Heart right ventricle (tissue), 16 donors: ENCODE measurements at regions not wholly inside any gene's neighbourhood (a gene's known extent, or its start where the extent isn't known, plus 50 kb on each side); places are given as distances from the start of the nearest gene placed in this dataset.
"Not testable (repeated sequence)": the region's sequence is repeated elsewhere in the genome, so short reads cannot be mapped to it uniquely, and the experiment has no call there.

Source experiments
- ATAC-seq, 8 donors: fragments of 200-7000 bp; cut with Tn5 transposase; one replicate each; pipeline ENCODE4 v1.9.1; 2020; ENCODE audit warnings: mild to moderate bottlenecking in 8 of 8, moderate library complexity in 8 of 8, moderate number of reproducible peaks in 1 of 8
- DNase-seq, 2 donors: peaks; one replicate each; pipeline ENCODE4 v3.0.0-alpha.2; 2020
- H3K27ac ChIP-seq, 10 donors: fragments of 200-600 bp; sonication (generic) in 2 of 10; one replicate each; pipeline versions ENCODE4 v1.5.0 to v1.8.0; 2020 to 2022; ENCODE audit warnings: mild to moderate bottlenecking in 3 of 10
- H3K27me3 ChIP-seq, 7 donors: fragments of 200-600 bp; one replicate each; pipeline ENCODE4 v1.8.0; 2021 to 2022; ENCODE audit warnings: mild to moderate bottlenecking in 2 of 7
- H3K36me3 ChIP-seq, 9 donors: fragments of 200-600 bp; sonication (generic) in 1 of 9; one replicate each; pipeline versions ENCODE4 v1.5.0 to v1.8.0; 2020 to 2022; ENCODE audit warnings: mild to moderate bottlenecking in 2 of 9
- H3K4me1 ChIP-seq, 9 donors: fragments of 200-600 bp; sonication (generic) in 1 of 9; one replicate each; pipeline versions ENCODE4 v1.5.0 to v1.8.0; 2020 to 2022; ENCODE audit warnings: mild to moderate bottlenecking in 4 of 9
- H3K4me3 ChIP-seq, 10 donors: fragments of 200-600 bp; sonication (generic) in 2 of 10; one replicate each; pipeline versions ENCODE4 v1.5.0 to v1.8.0; 2020 to 2022; ENCODE audit warnings: mild to moderate bottlenecking in 7 of 10, moderate library complexity in 2 of 10
- H3K9me3 ChIP-seq, 11 donors: fragments of 200-600 bp in 10 of 11; sonication (generic) in 2 of 11; one replicate each; pipeline versions ENCODE4 v1.5.0 to v1.8.0; 2013 to 2022; ENCODE audit warnings: mild to moderate bottlenecking in 2 of 11, control low read depth in 1 of 11, moderate library complexity in 1 of 11
- WGBS, 2 donors: extraction: QIAGEN DNeasy Blood & Tissue Kit; methylation state at CpG; one replicate each; pipeline ENCODE4 v1.1.7; 2013; ENCODE audit warnings: inconsistent platforms in 1 of 2; 5-methylcytosine and 5-hydroxymethylcytosine counted together
- intact Hi-C, 10 donors: fragments of 100-400 bp; cut with DNase I; formaldehyde crosslinking; loops; one replicate each; pipeline versions ENCODE4 v1.11.1 to v1.14.2; 2022
- TF ChIP-seq, protein P1 (sequence below), 9 donors: fragments of 200-600 bp; sonication (generic) in 2 of 9; IDR thresholded peaks; one replicate each; pipeline versions ENCODE4 v1.5.0 to v1.8.0; 2021 to 2022; ENCODE audit warnings: antibody characterized with exemption in 9 of 9, mild to moderate bottlenecking in 5 of 9, moderate library complexity in 1 of 9
- donor health status: Arrhythmogenic right ventricular cardiomyopathy.
- donor health status: ischemic (EF 13 %, LVEDD 7.1; RV severe dilation, severe dysfunction).
- donor health status: healthy with polysubstance abuse.
- donor health status: DM: no; HTN: yes; CAD: no.
- donor health status: DM: no; HTN: no; CAD: no.
- donor health status: ischemic (EF 25% LVEDD 6.9; RV normal size, moderate dysfunction).
- donor health status: ischemic (EF 25% LVEDD 5.7; RV mildly dilated, moderate dysfunction).
- donor health status: healthy.
- donor health status: DM: yes; HTN: yes; CAD: no.
- donor health status: Ischemic cardiomyopathy.
- donor health status: ischemic (EF 35%, LVEDD 5.7; RV mildly dilated, moderate dysfunction).
- donor health status: nonischemic (EF 11% LVEDD 7.7; RV severe dilation, severe dysfunction).
- donor health status: DM: yes; HTN: yes; CAD: no.
- donor health status: PGD.
- donor health status: ischemic (EF 29% LVEDD 5.4; RV normal size, mild dysfunction).
- donor health status: nonischemic (EF 23%, LVEDD 6.1; RV moderate dilation, normal function).

DNA sequence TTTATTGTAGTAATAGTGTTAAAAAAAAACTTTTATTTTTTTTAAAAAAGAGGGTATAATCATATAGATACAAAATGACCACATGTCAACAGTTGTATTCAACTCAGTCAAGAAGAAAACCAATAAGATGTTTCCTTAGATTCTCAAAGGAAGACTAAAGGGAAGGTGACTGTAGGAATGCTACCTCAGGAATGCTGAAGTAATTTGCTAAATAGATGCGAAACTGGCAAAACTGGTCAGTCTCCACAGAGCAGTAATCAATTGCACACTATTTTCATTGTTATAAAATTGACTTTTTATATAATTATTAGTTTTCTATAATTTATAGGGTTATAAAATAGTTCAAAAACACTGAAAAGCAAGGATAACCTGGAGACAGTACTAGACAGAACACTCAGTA is 204.8 kb downstream of the GABRG2 start:
- TF ChIP-seq, protein P1, sequence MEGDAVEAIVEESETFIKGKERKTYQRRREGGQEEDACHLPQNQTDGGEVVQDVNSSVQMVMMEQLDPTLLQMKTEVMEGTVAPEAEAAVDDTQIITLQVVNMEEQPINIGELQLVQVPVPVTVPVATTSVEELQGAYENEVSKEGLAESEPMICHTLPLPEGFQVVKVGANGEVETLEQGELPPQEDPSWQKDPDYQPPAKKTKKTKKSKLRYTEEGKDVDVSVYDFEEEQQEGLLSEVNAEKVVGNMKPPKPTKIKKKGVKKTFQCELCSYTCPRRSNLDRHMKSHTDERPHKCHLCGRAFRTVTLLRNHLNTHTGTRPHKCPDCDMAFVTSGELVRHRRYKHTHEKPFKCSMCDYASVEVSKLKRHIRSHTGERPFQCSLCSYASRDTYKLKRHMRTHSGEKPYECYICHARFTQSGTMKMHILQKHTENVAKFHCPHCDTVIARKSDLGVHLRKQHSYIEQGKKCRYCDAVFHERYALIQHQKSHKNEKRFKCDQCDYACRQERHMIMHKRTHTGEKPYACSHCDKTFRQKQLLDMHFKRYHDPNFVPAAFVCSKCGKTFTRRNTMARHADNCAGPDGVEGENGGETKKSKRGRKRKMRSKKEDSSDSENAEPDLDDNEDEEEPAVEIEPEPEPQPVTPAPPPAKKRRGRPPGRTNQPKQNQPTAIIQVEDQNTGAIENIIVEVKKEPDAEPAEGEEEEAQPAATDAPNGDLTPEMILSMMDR (IDR thresholded peaks at IDR 0.05) = no peak
- WGBS, 2 donors = 82 to 90% methylated on average over 1 of the region's 1 CpG

DNA sequence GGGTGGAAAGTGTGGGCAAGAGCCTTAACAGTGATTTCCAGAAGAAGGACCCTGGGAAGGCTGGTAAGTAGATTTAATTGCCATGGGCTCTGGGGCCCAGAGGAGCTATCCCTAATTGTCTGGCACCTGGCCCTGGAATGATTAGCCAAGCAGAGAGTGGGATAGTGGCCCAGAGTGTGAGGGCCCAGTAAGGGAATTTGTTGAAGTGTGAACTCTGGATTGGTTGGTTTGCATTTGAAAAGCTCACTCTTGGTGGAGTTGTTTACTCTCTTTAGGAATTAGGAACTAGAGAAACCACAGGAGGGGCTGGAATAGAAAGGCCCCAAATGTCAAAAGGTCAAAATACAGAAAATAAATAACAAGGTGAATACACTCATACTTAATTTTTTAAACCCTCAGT is 207.1 kb downstream of the GABRG2 start:
- no peaks in the 10 kb centered on the region for H3K36me3 ChIP-seq
- no peak overlapping the region for H3K4me3 ChIP-seq
- no peak overlapping the region for H3K27ac ChIP-seq
- DNase-seq (no peak), ATAC-seq (no peak)
- intact Hi-C loops = no loop called here
- peaks cover 0 to 8% (median 0%) of the 10 kb centered on the region in 11 donors for H3K9me3 ChIP-seq
- TF ChIP-seq, protein P1 (IDR thresholded peaks at IDR 0.05) = no peak
- no peaks in the 10 kb centered on the region for H3K27me3 ChIP-seq
- no peaks in the 10 kb centered on the region for H3K4me1 ChIP-seq

More for the DNA sequence above, 204.8 kb downstream of the GABRG2 start:
- intact Hi-C loops = no loop called here
- ATAC-seq (no peak), DNase-seq (no peak)
- no peaks in the 10 kb centered on the region for H3K4me1 ChIP-seq
- no peak overlapping the region for H3K4me3 ChIP-seq
- H3K27me3 ChIP-seq = no peaks in the 10 kb centered on the region
- no peak overlapping the region for H3K27ac ChIP-seq
- H3K36me3 ChIP-seq = no peaks in the 10 kb centered on the region
- peaks cover 0 to 8% (median 0%) of the 10 kb centered on the region in 11 donors for H3K9me3 ChIP-seq

- H3K27ac ChIP-seq, H3K4me1 ChIP-seq, intact Hi-C loops, ATAC-seq, H3K27me3 ChIP-seq, H3K4me3 ChIP-seq, H3K36me3 ChIP-seq, DNase-seq, H3K9me3 ChIP-seq: not testable (repeated sequence)
- 61 to 77% methylated on average over 4 of the region's 4 CpGs for WGBS, 2 donors
These were observed 207.8 kb downstream of the GABRG2 start for GRCh38 chr5:162275387-162275786.

DNA sequence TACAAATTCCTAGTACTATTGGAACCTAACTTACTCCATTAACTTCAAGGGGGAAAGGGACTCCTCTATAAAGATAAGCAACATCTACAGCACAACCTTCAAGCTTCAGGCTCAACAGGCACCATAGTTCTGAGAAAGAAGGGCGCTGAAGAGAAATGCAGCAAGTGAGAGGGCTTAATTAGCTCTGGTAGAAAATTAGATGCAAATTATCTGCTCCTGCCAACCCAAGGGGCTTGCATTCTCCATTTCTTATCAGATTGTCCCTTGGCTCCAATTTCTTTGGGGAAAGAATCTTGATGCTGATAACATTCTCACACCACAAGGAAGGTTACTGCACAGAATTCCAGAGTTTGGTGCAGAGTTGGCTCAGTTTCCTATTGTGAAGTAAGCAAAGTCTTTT is 214.6 kb downstream of the GABRG2 start:
- no peak overlapping the region for H3K4me3 ChIP-seq
- H3K4me1 ChIP-seq = no peaks in the 10 kb centered on the region
- no peak for DNase-seq
- no peaks in the 10 kb centered on the region for H3K36me3 ChIP-seq
- intact Hi-C loops = no loop called here
- no peak for ATAC-seq
- H3K27ac ChIP-seq = no peak overlapping the region
- WGBS, 2 donors = 42 to 44% methylated on average over 1 of the region's 1 CpG
- no peaks in the 10 kb centered on the region for H3K9me3 ChIP-seq
- no peaks in the 10 kb centered on the region for H3K27me3 ChIP-seq
- TF ChIP-seq, protein P1 (IDR thresholded peaks at IDR 0.05) = no peak

- H3K4me3 ChIP-seq = no peak overlapping the region
- WGBS, 2 donors = 0% methylated on average over 1 of the region's 1 CpG
- intact Hi-C loops = no loop called here
- no peaks in the 10 kb centered on the region for H3K27me3 ChIP-seq
- TF ChIP-seq, protein P1 (IDR thresholded peaks at IDR 0.05) = no peak
- H3K27ac ChIP-seq = no peak overlapping the region
- DNase-seq = no peak
- no peaks in the 10 kb centered on the region for H3K4me1 ChIP-seq
- H3K9me3 ChIP-seq = no peaks in the 10 kb centered on the region
- no peaks in the 10 kb centered on the region for H3K36me3 ChIP-seq
- no peak for ATAC-seq
These were observed 216.0 kb downstream of the GABRG2 start for GRCh38 chr5:162283609-162284008.
